Kidney (tissue), 13 donors: ENCODE measurements at regions not wholly inside any gene's neighbourhood (a gene's known extent, or its start where the extent isn't known, plus 50 kb on each side); places are given as distances from the start of the nearest gene placed in this dataset.

Source experiments
- DNase-seq, 5 donors: peaks; one replicate each; pipeline ENCODE4 v3.0.0-alpha.2; 2013 to 2020
- FAIRE-seq: peaks from 2 replicates; lab custom pipeline; 2012; peaks lifted over from hg19 to GRCh38; lab: Jason Lieb, UNC
- H3K27ac ChIP-seq, 2 donors: one replicate each; pipeline ENCODE4 v1.7.0; 2013; ENCODE audit warnings: low read depth in 2 of 2, low read length in 2 of 2, inconsistent platforms in 1 of 2
- H3K27me3 ChIP-seq: one replicate; pipeline ENCODE4 v1.7.1; 2013; ENCODE audit warnings: low read length, inconsistent platforms; ENCODE audit not compliant: control insufficient read depth, insufficient read depth
- H3K36me3 ChIP-seq, 3 donors: one replicate each; pipeline versions ENCODE4 v1.7.0 to v1.7.1; 2013; ENCODE audit warnings: low read length in 3 of 3, control low read depth in 1 of 3, inconsistent platforms in 1 of 3; ENCODE audit not compliant: insufficient read depth in 3 of 3, control insufficient read depth in 2 of 3
- H3K4me1 ChIP-seq, 3 donors: one replicate each; pipeline versions ENCODE4 v1.7.0 to v1.7.1; 2013; ENCODE audit warnings: low read length in 3 of 3, inconsistent platforms in 1 of 3, low read depth in 1 of 3; ENCODE audit not compliant: control insufficient read depth in 2 of 3, insufficient read depth in 2 of 3
- H3K4me3 ChIP-seq, 3 donors: one replicate each; pipeline versions ENCODE4 v1.7.0 to v1.8.1; 2013; ENCODE audit warnings: low read length in 3 of 3, control low read depth in 1 of 3, inconsistent platforms in 1 of 3
- H3K9ac ChIP-seq, 3 donors: one replicate each; pipeline versions ENCODE4 v1.7.0 to v1.7.1; 2013; ENCODE audit warnings: low read length in 3 of 3, control low read depth in 1 of 3, inconsistent platforms in 1 of 3
- H3K9me3 ChIP-seq, 3 donors: one replicate each; pipeline versions ENCODE4 v1.7.0 to v1.7.1; 2013; ENCODE audit warnings: low read length in 3 of 3, control low read depth in 1 of 3, inconsistent platforms in 1 of 3; ENCODE audit not compliant: control insufficient read depth in 2 of 3, insufficient read depth in 1 of 3
- CTCF ChIP-seq: IDR thresholded peaks from 3 replicates; pipeline ENCODE4 v1.5.1; 2012; ENCODE audit warnings: mild to moderate bottlenecking, moderate library complexity, borderline replicate concordance; ENCODE audit not compliant: insufficient read depth; ENCODE audit errors: extremely low read depth
- intact Hi-C: fragments of 100-400 bp; cut with DNase I; formaldehyde crosslinking; loops from one replicate; pipeline ENCODE4 v1.11.1; 2022
- donor health status: control.
- donor health status: control.
- donor health status: control.
- donor health status: control.
- donor health status: control.
- donor health status: DM: yes; HTN: yes; CAD: no.
- donor health status: Normal renal cell carcinoma (clear cell type).

DNA sequence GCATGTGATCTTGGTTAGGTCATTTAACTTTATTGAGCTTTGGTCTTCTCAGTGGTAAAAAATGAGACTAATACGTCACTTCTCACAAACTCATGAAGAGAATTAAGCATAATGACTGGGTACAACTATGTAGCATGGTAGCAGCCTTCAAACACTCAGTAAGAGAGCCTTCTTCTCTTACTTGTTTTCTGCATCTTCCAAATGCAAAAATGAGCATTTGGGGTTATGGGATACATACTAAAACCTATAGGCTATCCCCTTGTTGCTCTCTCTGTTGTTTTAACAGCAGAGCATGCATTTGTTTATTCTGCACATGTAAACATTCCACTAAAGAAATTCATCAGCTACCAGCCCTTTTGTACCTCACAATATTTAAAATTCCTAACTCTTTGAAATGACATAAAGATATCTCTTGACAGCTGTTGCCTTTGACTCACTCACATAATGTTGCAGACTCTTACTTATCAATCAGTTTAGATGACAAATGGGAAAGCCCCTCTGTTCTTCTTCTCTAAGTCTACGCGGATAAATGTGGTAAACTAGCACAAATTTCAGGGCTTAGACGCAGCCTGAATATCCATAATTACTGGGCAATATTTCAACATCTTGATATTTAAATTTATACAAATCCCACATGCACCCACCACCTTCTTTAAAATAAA, 327.3 kb upstream of the SATB1 start:
- intact Hi-C loops: no loop called here
- Histone ChIP-seq H3K27ac (no peak overlapping the region), H3K9me3 (no peaks in the 10 kb centered on the region), H3K4me3 (no peak overlapping the region), H3K9ac (no peak overlapping the region), H3K27me3 (no peaks in the 10 kb centered on the region), H3K4me1 (no peaks in the 10 kb centered on the region), H3K36me3 (no peaks in the 10 kb centered on the region)
- no peak for TF ChIP-seq CTCF
- no peak for DNase-seq
- FAIRE-seq: no peak

GRCh38 chr3:18751514-18751913, 326.4 kb upstream of the SATB1 start:
- Histone ChIP-seq H3K27ac (no peak overlapping the region), H3K27me3 (no peaks in the 10 kb centered on the region), H3K9me3 (no peaks in the 10 kb centered on the region), H3K4me3 (no peak overlapping the region), H3K36me3 (no peaks in the 10 kb centered on the region), H3K4me1 (no peaks in the 10 kb centered on the region), H3K9ac (no peak overlapping the region)
- FAIRE-seq: no peak
- intact Hi-C loops: no loop called here
- no peak for TF ChIP-seq CTCF
- no peak for DNase-seq

DNA sequence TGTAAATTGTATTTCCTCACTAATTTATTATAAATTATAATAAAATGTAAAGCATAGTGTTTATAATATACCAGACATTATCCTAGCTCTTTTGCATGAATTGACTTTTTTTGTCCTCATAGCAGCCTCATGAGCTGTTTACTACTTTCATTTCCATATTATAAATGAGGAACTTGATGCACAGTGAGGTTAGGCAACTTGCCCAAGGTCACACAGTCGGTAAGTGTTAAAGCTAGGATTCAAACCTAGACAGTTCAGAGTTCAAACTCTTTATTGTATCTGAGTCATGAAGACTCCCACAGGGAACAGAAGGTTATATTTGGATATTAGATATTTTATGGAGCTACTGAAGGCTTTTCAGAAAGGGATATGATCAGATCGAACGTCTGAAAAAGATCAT, 322.2 kb upstream of the SATB1 start:
- Histone ChIP-seq H3K27me3 (no peaks in the 10 kb centered on the region), H3K27ac (no peak overlapping the region), H3K9me3 (no peaks in the 10 kb centered on the region), H3K36me3 (no peaks in the 10 kb centered on the region), H3K4me3 (no peak overlapping the region), H3K9ac (no peak overlapping the region), H3K4me1 (no peaks in the 10 kb centered on the region)
- FAIRE-seq: no peak
- DNase-seq: no peak
- intact Hi-C loops: no loop called here
- no peak for TF ChIP-seq CTCF

DNA sequence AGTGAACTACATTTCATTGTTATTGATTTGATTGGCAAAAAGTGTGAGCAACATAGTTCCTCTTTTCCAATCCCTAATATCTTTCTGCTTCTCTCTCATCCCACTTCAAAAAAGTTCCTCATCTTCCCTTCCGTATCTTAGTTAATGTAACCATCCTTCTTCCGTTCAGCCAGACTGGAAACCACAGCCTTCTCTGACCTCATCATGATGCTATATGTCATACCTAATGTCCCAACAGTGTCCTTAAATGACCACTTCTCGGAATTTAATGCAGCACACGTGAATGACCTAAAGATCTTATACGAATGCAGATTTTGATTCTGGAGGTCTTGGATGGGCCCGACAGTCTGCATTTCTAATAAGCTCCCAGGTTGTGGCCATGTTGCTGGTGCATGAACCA, 320.3 kb upstream of the SATB1 start:
- FAIRE-seq: no peak
- intact Hi-C loops: no loop called here
- no peaks in the 10 kb centered on the region for H3K9me3 ChIP-seq
- H3K27me3 ChIP-seq: no peaks in the 10 kb centered on the region
- H3K9ac ChIP-seq: no peak overlapping the region
- no peak for TF ChIP-seq CTCF
- no peaks in the 10 kb centered on the region for H3K36me3 ChIP-seq
- H3K27ac ChIP-seq: no peak overlapping the region
- H3K4me3 ChIP-seq: no peak overlapping the region
- no peaks in the 10 kb centered on the region for H3K4me1 ChIP-seq
- no peak for DNase-seq
